LoVo (cell line): ENCODE measurements at regions not wholly inside any gene's neighbourhood (a gene's known extent, or its start where the extent isn't known, plus 50 kb on each side); places are given as distances from the start of the nearest gene placed in this dataset.

Experiments used
- DNase-seq: peaks from one replicate; pipeline ENCODE4 v3.0.0-alpha.2; 2016; ENCODE audit warnings: low spot score

- no peak for DNase-seq
These were observed 57.9 kb upstream of the EPAS1 start for GRCh38 chr2:46239175-46239846.

GRCh38 chr2:46239847-46240181 lies 57.4 kb upstream of the EPAS1 start:
- DNase-seq: no peak

GRCh38 chr2:46241344-46241743 lies 55.9 kb upstream of the EPAS1 start:
- DNase-seq: peak; percentile 21

GRCh38 chr2:46245869-46246268 lies 51.3 kb upstream of the EPAS1 start:
- DNase-seq: no peak

- DNase-seq: no peak
These were observed 50.4 kb upstream of the EPAS1 start for GRCh38 chr2:46246790-46247189.
